GM12875 (cell line): ENCODE measurements at regions not wholly inside any gene's neighbourhood (a gene's known extent, or its start where the extent isn't known, plus 50 kb on each side); places are given as distances from the start of the nearest gene placed in this dataset.

ENCODE experiments used
- H3K4me3 ChIP-seq: one replicate; pipeline ENCODE4 v1.5.1; 2011; ENCODE audit warnings: low read depth, low read length, control low read depth
- CTCF ChIP-seq: IDR thresholded peaks from 2 replicates; pipeline ENCODE4 v1.5.1; 2011; ENCODE audit warnings: low read depth, mild to moderate bottlenecking, control low read depth, inconsistent platforms, low read length, moderate library complexity, borderline replicate concordance; ENCODE audit not compliant: insufficient read depth

GRCh38 chr10:76721891-76722505, 915.6 kb downstream of the KCNMA1 start:
- H3K4me3 ChIP-seq: no peak overlapping the region
- TF ChIP-seq CTCF: no peak

DNA sequence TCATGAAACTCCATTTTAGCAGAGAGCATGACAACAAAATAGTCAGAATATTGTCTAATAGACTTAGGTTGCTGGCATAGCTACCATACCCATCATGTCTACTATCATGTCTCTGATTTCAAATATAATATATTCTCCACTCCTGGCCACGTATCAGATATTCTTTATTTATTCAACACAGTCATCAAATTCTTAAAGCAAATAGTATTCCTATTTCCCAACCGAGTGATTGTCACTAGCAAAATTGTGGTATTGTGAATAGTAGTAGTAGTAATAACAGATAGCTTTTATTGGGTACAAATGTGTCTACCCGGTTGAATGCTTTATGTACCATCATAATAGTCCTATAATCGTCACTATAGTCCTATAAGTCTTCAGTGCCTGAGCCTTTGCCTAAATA, 918.6 kb downstream of the KCNMA1 start:
- H3K4me3 ChIP-seq: no peak overlapping the region
- no peak for TF ChIP-seq CTCF

GRCh38 chr10:76717141-76717540, 920.5 kb downstream of the KCNMA1 start:
- no peak overlapping the region for H3K4me3 ChIP-seq
- no peak for TF ChIP-seq CTCF

- no peak for TF ChIP-seq CTCF
- H3K4me3 ChIP-seq: no peak overlapping the region
Observed at GRCh38 chr10:76711222-76711997, 926.2 kb downstream of the KCNMA1 start.

DNA sequence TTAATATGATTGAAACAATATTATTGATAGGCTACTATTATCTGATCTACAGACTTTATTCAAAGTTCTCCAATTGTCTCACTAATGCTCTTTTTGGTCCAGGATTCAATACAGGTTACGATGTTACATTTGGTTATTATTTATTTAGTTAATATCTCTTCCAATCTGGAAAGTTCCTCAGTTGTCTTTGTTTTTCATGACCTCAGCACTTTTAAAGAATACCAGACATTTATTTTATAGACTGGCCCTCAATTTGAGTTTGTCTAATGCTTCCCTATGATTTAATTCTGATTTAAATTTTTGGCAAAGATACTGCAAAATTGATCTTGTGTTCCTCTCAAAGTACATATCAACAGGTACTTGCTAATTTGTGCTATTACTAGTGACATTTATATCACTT, 937.4 kb downstream of the KCNMA1 start:
- no peak for TF ChIP-seq CTCF
- H3K4me3 ChIP-seq: no peak overlapping the region

GRCh38 chr10:76697923-76698322, 939.7 kb downstream of the KCNMA1 start:
- TF ChIP-seq CTCF: no peak

DNA sequence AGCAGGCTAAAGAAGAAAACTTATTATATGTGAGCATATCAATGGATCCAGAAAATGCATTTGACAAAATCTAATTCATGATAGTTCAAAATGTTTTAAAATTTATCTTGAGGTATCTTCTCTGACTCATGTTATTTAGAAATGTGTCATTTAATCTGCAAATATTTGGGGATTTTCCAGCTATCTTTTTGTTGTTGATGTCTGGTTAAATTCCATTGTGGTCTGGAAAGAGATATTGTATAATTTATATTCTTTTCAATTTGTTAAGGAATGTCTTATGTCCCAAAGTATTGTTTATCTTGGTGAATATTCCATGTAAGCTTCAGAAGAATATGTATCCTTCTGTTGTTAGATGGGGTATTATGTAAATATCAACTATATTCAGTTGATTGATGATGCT, 942.5 kb downstream of the KCNMA1 start:
- no peak for TF ChIP-seq CTCF
- no peak overlapping the region for H3K4me3 ChIP-seq

More at GRCh38 chr10:76697923-76698322, 939.7 kb downstream of the KCNMA1 start:
- H3K4me3 ChIP-seq: no peak overlapping the region
